ENCODE measurements at regions not wholly inside any gene's neighbourhood (a gene's known extent, or its start where the extent isn't known, plus 50 kb on each side); places are given as distances from the start of the nearest gene placed in this dataset.

GRCh38 chr1:181863006-181863405, 198.5 kb downstream of the ZNF648 start:
- DNase-seq: no peak

DNA sequence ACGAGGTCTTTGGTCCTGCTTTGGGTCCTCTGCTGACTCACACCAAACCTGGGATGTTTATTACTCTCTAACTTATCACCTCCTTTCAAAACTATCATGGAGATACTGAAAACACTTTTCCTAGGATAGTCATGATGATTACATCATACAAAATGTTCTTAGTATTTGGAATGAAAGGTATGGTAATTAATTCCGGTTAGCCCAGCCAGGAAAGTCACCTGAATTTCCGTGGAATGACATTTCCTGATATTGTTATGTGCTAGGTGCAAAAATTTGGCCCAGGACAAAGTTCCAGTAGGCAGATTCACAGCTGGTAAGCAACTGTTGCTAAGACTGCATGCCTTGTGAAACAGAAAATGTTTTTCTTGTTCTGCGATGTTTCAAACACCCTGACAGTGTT, 203.4 kb downstream of the ZNF648 start:
- no peak for DNase-seq

All from hypothalamus (tissue), 51 donors.